Liver (tissue), 8 donors: ENCODE measurements at regions not wholly inside any gene's neighbourhood (a gene's known extent, or its start where the extent isn't known, plus 50 kb on each side); places are given as distances from the start of the nearest gene placed in this dataset.

Experiments used
- DNase-seq: peaks from one replicate; pipeline ENCODE4 v3.0.0-alpha.2; 2017; ENCODE audit warnings: low spot score
- H3K27ac ChIP-seq, 2 donors: one replicate each; pipeline ENCODE4 v1.7.0; 2013; ENCODE audit warnings: inconsistent platforms in 2 of 2, low read length in 2 of 2, control low read depth in 1 of 2, low read depth in 1 of 2, mild to moderate bottlenecking in 1 of 2
- H3K27me3 ChIP-seq, 4 donors: one replicate each; pipeline versions ENCODE4 v1.6.1 to v1.7.0; 2013; ENCODE audit warnings: low read length in 3 of 4, inconsistent platforms in 1 of 4, mild to moderate bottlenecking in 1 of 4, moderate library complexity in 1 of 4; ENCODE audit not compliant: control insufficient read depth in 4 of 4, insufficient read depth in 4 of 4
- H3K36me3 ChIP-seq, 4 donors: one replicate each; pipeline versions ENCODE4 v1.6.1 to v1.7.0; 2013; ENCODE audit warnings: low read length in 3 of 4, mild to moderate bottlenecking in 3 of 4, low read depth in 1 of 4, moderate library complexity in 1 of 4; ENCODE audit not compliant: control insufficient read depth in 4 of 4, insufficient read depth in 3 of 4
- H3K4me1 ChIP-seq, 4 donors: one replicate each; pipeline versions ENCODE4 v1.6.1 to v1.7.0; 2013; ENCODE audit warnings: low read length in 3 of 4, mild to moderate bottlenecking in 3 of 4, moderate library complexity in 1 of 4; ENCODE audit not compliant: control insufficient read depth in 4 of 4, insufficient read depth in 4 of 4
- H3K4me3 ChIP-seq, 3 donors: one replicate each; pipeline versions ENCODE4 v1.6.1 to v1.7.0; 2013; ENCODE audit warnings: low read length in 3 of 3, control low read depth in 1 of 3, low read depth in 1 of 3, mild to moderate bottlenecking in 1 of 3
- H3K9ac ChIP-seq, 2 donors: one replicate each; pipeline ENCODE4 v1.7.0; 2013; ENCODE audit warnings: low read length in 2 of 2, mild to moderate bottlenecking in 2 of 2, moderate library complexity in 2 of 2, control low read depth in 1 of 2, low read depth in 1 of 2
- H3K9me3 ChIP-seq, 4 donors: one replicate each; pipeline versions ENCODE4 v1.6.1 to v1.7.0; 2013; ENCODE audit warnings: low read length in 3 of 4; ENCODE audit not compliant: control insufficient read depth in 4 of 4
- EGR1 ChIP-seq, 2 donors: IDR thresholded peaks; 2 replicates each; pipeline ENCODE4 v1.6.1; 2016 to 2018; ENCODE audit warnings: antibody characterized with exemption in 2 of 2, low read depth in 2 of 2
- FOXA1 ChIP-seq: IDR thresholded peaks from 2 replicates; pipeline ENCODE4 v1.6.1; 2016; ENCODE audit warnings: antibody characterized with exemption
- FOXA2 ChIP-seq: IDR thresholded peaks from 2 replicates; pipeline ENCODE4 v1.6.1; 2016; ENCODE audit warnings: antibody characterized with exemption
- GABPA ChIP-seq, 2 donors: IDR thresholded peaks in 1 of 2; conservative IDR thresholded peaks in 1 of 2; 2 replicates each; pipeline ENCODE4 v1.6.1; 2016; ENCODE audit warnings: antibody characterized with exemption in 2 of 2, mild to moderate bottlenecking in 1 of 2, moderate library complexity in 1 of 2
- HNF4A ChIP-seq, 2 donors: conservative IDR thresholded peaks; 2 replicates each; pipeline ENCODE4 v1.6.1; 2016; ENCODE audit warnings: antibody characterized with exemption in 2 of 2, mild to moderate bottlenecking in 2 of 2
- HNF4G ChIP-seq: IDR thresholded peaks from 2 replicates; pipeline ENCODE4 v1.6.1; 2016; ENCODE audit warnings: antibody characterized with exemption
- JUND ChIP-seq, 2 donors: IDR thresholded peaks; 2 replicates each; pipeline ENCODE4 v1.6.1; 2016; ENCODE audit warnings: antibody characterized with exemption in 2 of 2
- RAD21 ChIP-seq, 2 donors: IDR thresholded peaks; 2 replicates each; pipeline ENCODE4 v1.6.1; 2016; ENCODE audit warnings: antibody characterized with exemption in 2 of 2, mild to moderate bottlenecking in 2 of 2
- RXRA ChIP-seq, 2 donors: IDR thresholded peaks; 2 replicates each; pipeline ENCODE4 v1.6.1; 2017 to 2018; ENCODE audit warnings: antibody characterized with exemption in 2 of 2, mild to moderate bottlenecking in 1 of 2
- TAF1 ChIP-seq: conservative IDR thresholded peaks from 2 replicates; pipeline ENCODE4 v1.6.1; 2016; ENCODE audit warnings: antibody characterized with exemption, mild to moderate bottlenecking
- YY1 ChIP-seq: IDR thresholded peaks from 2 replicates; pipeline ENCODE4 v1.6.1; 2016; ENCODE audit warnings: antibody characterized with exemption, mild to moderate bottlenecking
- WGBS: extraction: QIAGEN DNeasy Blood & Tissue Kit; methylation state at CpG from one replicate; pipeline ENCODE4 v1.1.7; 2013; 5-methylcytosine and 5-hydroxymethylcytosine counted together
- TF ChIP-seq, protein P1 (sequence below): IDR thresholded peaks from 2 replicates; pipeline ENCODE4 v1.6.1; 2016; ENCODE audit warnings: antibody characterized with exemption
- TF ChIP-seq, protein P2 (sequence below): IDR thresholded peaks from 2 replicates; pipeline ENCODE4 v1.6.1; 2016; ENCODE audit warnings: antibody characterized with exemption
- TF ChIP-seq, protein P3 (sequence below): IDR thresholded peaks from 2 replicates; pipeline ENCODE4 v1.6.1; 2016; ENCODE audit warnings: antibody characterized with exemption
- TF ChIP-seq, protein P4 (sequence below): fragments of 150-350 bp; IDR thresholded peaks from 2 replicates; pipeline ENCODE4 v1.5.1; 2017; ENCODE audit warnings: improper control_type of control experiment, low read depth, low read length; ENCODE audit not compliant: missing input control
- donor health status: healthy.
- donor health status: healthy.
- donor health status: healthy.
- donor health status: healthy.
- donor health status: healthy.

DNA sequence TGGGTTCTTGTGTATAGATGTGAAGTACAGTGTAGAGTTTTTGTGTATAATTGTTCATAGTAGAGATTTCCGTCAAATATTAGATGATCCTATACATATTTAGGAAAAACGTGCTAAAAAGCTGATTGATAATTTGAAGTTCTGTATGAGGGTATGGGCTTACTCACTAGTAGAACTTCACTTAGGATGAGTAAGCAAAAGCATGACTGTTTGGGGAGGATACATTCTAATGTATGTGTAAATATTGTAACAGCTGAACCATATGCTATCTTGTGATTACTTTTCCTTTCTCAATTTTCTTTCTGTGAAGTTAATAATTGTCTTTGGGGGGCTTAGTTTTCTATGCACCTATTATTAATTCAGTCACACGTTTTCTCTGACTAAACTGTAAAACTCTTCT, 53.2 kb upstream of the PDK4 start (continued):
- TF ChIP-seq, protein P1, sequence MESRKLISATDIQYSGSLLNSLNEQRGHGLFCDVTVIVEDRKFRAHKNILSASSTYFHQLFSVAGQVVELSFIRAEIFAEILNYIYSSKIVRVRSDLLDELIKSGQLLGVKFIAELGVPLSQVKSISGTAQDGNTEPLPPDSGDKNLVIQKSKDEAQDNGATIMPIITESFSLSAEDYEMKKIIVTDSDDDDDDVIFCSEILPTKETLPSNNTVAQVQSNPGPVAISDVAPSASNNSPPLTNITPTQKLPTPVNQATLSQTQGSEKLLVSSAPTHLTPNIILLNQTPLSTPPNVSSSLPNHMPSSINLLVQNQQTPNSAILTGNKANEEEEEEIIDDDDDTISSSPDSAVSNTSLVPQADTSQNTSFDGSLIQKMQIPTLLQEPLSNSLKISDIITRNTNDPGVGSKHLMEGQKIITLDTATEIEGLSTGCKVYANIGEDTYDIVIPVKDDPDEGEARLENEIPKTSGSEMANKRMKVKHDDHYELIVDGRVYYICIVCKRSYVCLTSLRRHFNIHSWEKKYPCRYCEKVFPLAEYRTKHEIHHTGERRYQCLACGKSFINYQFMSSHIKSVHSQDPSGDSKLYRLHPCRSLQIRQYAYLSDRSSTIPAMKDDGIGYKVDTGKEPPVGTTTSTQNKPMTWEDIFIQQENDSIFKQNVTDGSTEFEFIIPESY = no peak
- TF ChIP-seq FOXA2 = no peak
- no peak for TF ChIP-seq YY1
- TF ChIP-seq, protein P2, sequence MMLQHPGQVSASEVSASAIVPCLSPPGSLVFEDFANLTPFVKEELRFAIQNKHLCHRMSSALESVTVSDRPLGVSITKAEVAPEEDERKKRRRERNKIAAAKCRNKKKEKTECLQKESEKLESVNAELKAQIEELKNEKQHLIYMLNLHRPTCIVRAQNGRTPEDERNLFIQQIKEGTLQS = no peak
- TF ChIP-seq, protein P3, sequence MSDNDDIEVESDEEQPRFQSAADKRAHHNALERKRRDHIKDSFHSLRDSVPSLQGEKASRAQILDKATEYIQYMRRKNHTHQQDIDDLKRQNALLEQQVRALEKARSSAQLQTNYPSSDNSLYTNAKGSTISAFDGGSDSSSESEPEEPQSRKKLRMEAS = no peak

DNA sequence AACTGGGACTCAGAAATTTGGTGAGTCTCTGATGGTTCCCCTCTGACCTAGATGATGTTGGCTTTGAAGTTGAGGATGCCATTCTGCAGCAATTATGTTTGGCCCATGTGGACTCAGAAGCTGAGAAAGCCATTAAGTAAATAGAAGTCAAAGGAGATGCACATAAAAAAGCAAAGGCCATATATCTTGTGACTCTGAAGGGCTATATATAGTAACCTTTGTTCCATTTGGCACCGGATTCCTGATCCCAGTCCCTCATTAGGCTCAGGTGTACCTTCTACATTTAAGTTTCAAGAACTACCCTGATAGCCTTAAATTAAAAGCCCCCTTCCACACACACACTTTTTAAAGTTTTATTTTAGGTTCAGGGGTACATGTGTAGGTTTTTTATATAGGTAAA, 50.0 kb upstream of the PDK4 start:
- H3K9ac ChIP-seq = no peak overlapping the region
- DNase-seq = no peak
- no peaks in the 10 kb centered on the region for H3K9me3 ChIP-seq
- no peak overlapping the region for H3K4me3 ChIP-seq
- no peaks in the 10 kb centered on the region for H3K27me3 ChIP-seq
- TF ChIP-seq JUND (IDR thresholded peaks at IDR 0.05) (no peak), FOXA1 (no peak), HNF4A (conservative IDR thresholded peaks at IDR 0.05) (no peak), EGR1 (IDR thresholded peaks at IDR 0.05; ENCODE audit: low read depth in 2 of 2) (no peak), HNF4G (no peak), YY1 (no peak), RXRA (IDR thresholded peaks at IDR 0.05) (no peak), GABPA (IDR thresholded peaks at IDR 0.05 in 1 of 2, conservative IDR thresholded peaks at IDR 0.05 in 1 of 2) (no peak), TAF1 (no peak), RAD21 (IDR thresholded peaks at IDR 0.05) (no peak)
- TF ChIP-seq, protein P1 = no peak
- TF ChIP-seq, protein P4, sequence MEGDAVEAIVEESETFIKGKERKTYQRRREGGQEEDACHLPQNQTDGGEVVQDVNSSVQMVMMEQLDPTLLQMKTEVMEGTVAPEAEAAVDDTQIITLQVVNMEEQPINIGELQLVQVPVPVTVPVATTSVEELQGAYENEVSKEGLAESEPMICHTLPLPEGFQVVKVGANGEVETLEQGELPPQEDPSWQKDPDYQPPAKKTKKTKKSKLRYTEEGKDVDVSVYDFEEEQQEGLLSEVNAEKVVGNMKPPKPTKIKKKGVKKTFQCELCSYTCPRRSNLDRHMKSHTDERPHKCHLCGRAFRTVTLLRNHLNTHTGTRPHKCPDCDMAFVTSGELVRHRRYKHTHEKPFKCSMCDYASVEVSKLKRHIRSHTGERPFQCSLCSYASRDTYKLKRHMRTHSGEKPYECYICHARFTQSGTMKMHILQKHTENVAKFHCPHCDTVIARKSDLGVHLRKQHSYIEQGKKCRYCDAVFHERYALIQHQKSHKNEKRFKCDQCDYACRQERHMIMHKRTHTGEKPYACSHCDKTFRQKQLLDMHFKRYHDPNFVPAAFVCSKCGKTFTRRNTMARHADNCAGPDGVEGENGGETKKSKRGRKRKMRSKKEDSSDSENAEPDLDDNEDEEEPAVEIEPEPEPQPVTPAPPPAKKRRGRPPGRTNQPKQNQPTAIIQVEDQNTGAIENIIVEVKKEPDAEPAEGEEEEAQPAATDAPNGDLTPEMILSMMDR = no peak
- no peak overlapping the region for H3K27ac ChIP-seq
- no peaks in the 10 kb centered on the region for H3K36me3 ChIP-seq
- no peaks in the 10 kb centered on the region for H3K4me1 ChIP-seq
- WGBS = 71% methylated on average over 1 of the region's 1 CpG
